LNCaP clone FGC (cell line): ENCODE measurements at regions not wholly inside any gene's neighbourhood (a gene's known extent, or its start where the extent isn't known, plus 50 kb on each side); places are given as distances from the start of the nearest gene placed in this dataset.

Experiments used
- DNase-seq: peaks from one replicate; pipeline ENCODE4 v3.0.0-alpha.2; 2011; ENCODE audit warnings: low read depth
- H3K4me3 ChIP-seq: 2 replicates; pipeline ENCODE4 v1.5.1; 2011; ENCODE audit warnings: mild to moderate bottlenecking, low read depth, low read length, control low read depth
- CTCF ChIP-seq: IDR thresholded peaks from 2 replicates; pipeline ENCODE4 v1.5.1; 2012; ENCODE audit warnings: mild to moderate bottlenecking; ENCODE audit not compliant: control insufficient read depth, insufficient read depth; ENCODE audit errors: extremely low read depth

GRCh38 chr2:20110876-20111275 lies 59.4 kb upstream of the LAPTM4A start:
- no peak overlapping the region for H3K4me3 ChIP-seq
- DNase-seq = no peak
- TF ChIP-seq CTCF = no peak

DNA sequence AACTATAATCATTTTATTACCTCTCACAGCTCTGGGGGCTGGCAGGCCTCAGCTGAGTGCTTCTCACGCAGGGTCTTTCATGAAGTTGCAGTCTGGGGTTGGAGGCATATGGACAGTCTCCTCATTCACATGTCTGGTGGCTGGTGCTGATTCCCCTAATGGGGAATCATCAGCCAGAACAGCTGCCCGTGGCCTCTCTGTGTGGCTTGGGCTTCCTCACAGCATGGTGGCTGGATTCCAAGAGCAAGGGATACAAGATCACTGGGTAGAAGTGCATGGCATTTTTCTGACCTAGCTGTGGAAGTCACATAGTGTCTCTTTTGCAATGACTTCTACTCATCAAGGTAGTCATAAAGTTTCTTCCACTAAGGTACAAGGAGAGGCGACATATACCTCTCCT lies 59.0 kb upstream of the LAPTM4A start:
- no peak for DNase-seq
- TF ChIP-seq CTCF = no peak
- H3K4me3 ChIP-seq = no peak overlapping the region

- no peak for DNase-seq
- no peak for TF ChIP-seq CTCF
- H3K4me3 ChIP-seq = no peak overlapping the region
Measured at GRCh38 chr2:20108655-20109396, 57.4 kb upstream of the LAPTM4A start.

DNA sequence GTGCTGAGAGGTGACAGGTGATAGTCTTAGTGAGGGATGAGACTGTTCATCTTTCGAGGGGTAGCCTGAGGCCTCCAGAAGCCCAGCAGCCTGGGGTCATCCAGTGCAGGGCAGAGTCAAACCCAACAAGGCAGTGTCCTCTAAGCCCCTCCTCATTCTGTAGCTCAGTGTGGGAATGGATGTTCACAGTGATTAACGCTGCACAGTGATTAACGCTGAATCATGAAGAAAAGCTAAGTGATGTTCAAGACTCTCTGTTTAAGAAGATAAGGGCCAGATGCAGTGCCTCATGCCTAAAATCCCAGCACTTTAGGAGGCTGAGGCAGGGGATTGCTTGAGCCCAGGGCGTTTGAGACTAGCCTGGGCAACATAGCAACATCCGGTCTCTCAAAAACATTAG lies 56.3 kb upstream of the LAPTM4A start:
- no peak overlapping the region for H3K4me3 ChIP-seq
- DNase-seq = no peak
- TF ChIP-seq CTCF = no peak

- no peak overlapping the region for H3K4me3 ChIP-seq
- TF ChIP-seq CTCF = no peak
- DNase-seq = no peak
Measured at GRCh38 chr2:20107352-20107751, 55.9 kb upstream of the LAPTM4A start.

GRCh38 chr2:20106746-20107145 lies 55.3 kb upstream of the LAPTM4A start:
- no peak for DNase-seq
- TF ChIP-seq CTCF = no peak
- no peak overlapping the region for H3K4me3 ChIP-seq

DNA sequence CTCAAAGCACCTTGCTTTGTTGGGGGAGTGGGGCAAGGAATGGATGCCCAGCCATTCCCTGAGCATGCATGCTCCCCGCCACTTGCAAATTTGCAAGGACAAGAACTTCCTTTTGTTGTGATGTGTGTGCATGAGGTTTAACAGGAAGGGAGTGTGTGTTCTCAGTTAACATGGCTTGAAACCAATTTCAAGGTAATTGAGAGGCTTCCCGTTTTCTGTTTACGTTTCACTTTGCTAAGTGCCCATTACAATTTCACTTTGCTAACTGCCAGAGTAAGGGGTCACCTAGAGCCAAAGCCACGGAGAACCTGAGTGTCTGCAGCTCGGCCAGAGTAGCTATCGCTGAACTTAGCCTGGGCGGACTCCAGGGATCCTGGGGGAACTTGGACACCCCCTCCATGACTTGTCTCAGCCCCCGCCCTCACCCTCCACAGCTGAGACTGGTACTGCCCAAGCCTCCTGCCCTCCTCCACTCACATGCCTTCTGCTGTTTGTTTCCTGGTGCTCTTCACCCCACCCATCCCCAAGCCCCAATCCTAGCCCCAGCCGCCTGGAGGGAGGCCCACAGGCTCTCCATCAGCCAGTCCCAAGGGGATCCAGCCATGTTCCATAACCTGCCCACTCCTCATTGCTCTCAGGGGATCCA lies 53.6 kb upstream of the LAPTM4A start:
- TF ChIP-seq CTCF = no peak
- DNase-seq = no peak
- no peak overlapping the region for H3K4me3 ChIP-seq
